Sigmoid colon (tissue), 4 donors: ENCODE measurements at regions not wholly inside any gene's neighbourhood (a gene's known extent, or its start where the extent isn't known, plus 50 kb on each side); places are given as distances from the start of the nearest gene placed in this dataset.

ENCODE experiments used
- CTCF ChIP-seq, 4 experiments: fragments of 450-650 bp in 3 of 4; fragments of 200-600 bp in 1 of 4; IDR thresholded peaks; one replicate each; pipeline ENCODE4 v1.5.1; 2016 to 2019; ENCODE audit warnings: antibody characterized with exemption in 4 of 4, mild to moderate bottlenecking in 3 of 4, moderate library complexity in 2 of 4
- EP300 ChIP-seq, 4 donors: sonication (generic); formaldehyde crosslinking; IDR thresholded peaks; one replicate each; pipeline ENCODE4 v1.6.1; 2017; ENCODE audit warnings: antibody characterized with exemption in 4 of 4
- POLR2A ChIP-seq, 2 donors: fragments of 450-650 bp; IDR thresholded peaks; one replicate each; pipeline ENCODE4 v1.6.1; 2016; ENCODE audit warnings: antibody characterized with exemption in 2 of 2, mild to moderate bottlenecking in 2 of 2, moderate library complexity in 2 of 2
- POLR2AphosphoS5 ChIP-seq, 4 donors: sonication (generic); formaldehyde crosslinking; IDR thresholded peaks; one replicate each; pipeline ENCODE4 v1.6.1; 2017; ENCODE audit warnings: antibody characterized with exemption in 4 of 4

- TF ChIP-seq CTCF (IDR thresholded peaks at IDR 0.05) = no peak
- no peak for TF ChIP-seq EP300 (IDR thresholded peaks at IDR 0.05)
- TF ChIP-seq POLR2A (IDR thresholded peaks at IDR 0.05) = no peak
- no peak for TF ChIP-seq POLR2AphosphoS5 (IDR thresholded peaks at IDR 0.05)
These were observed 57.8 kb upstream of the TBC1D5 start for GRCh38 chr3:17800232-17800631.
